ENCODE measurements at regions not wholly inside any gene's neighbourhood (a gene's known extent, or its start where the extent isn't known, plus 50 kb on each side); places are given as distances from the start of the nearest gene placed in this dataset.

DNA sequence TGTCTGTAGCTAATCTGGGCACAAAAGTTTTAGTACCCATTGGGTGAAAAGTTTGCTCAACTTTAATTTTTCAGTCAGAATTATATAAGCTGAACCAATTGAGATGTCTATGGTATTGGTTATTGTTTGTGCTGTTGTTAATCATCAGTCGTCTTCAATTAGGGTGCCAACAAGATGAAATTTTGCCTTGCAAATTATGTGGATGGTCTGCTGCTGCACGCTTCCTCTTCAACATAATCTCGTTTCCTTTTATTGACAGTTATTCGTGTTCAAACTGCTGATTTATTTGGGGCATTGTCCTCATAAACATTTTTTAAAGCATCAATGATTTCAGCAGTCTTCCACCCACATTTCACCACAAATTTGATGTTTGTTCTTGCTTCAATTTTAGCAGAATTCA is 194.0 kb downstream of the HTR1A start:
- Histone ChIP-seq H3K79me2 (ENCODE audit: insufficient read depth, low read length) (no peaks in the 10 kb centered on the region), H3K36me3 (replicated peaks in 1 of 2; ENCODE audit: control insufficient read depth in 1 of 2, insufficient read depth in 2 of 2, low read length in 2 of 2) (no peaks in the 10 kb centered on the region), H3K4me3 (replicated peaks in 1 of 3; ENCODE audit: low read depth in 2 of 3, low read length in 3 of 3) (no peak overlapping the region), H3K27me3 (ENCODE audit: control insufficient read depth in 2 of 2, insufficient read depth in 2 of 2, low read length in 2 of 2) (no peaks in the 10 kb centered on the region), H3K9ac (ENCODE audit: insufficient read depth, low read length, poor library complexity, severe bottlenecking) (no peak overlapping the region), H3K4me1 (ENCODE audit: control insufficient read depth in 1 of 2, insufficient read depth in 2 of 2, low read length in 2 of 2) (no peaks in the 10 kb centered on the region), H3K9me3 (replicated peaks in 1 of 2; ENCODE audit: control insufficient read depth in 1 of 2, insufficient read depth in 1 of 2, low read length in 2 of 2) (peaks cover 2 to 3% of the 10 kb centered on the region in 2 donors), H2AFZ (ENCODE audit: insufficient read depth, low read depth, low read length, poor library complexity, severe bottlenecking) (no peak overlapping the region), H3K27ac (ENCODE audit: low read depth in 1 of 2, low read length in 2 of 2) (no peak overlapping the region), H4K20me1 (ENCODE audit: insufficient read depth, low read length) (no peaks in the 10 kb centered on the region), H3K4me2 (replicated peaks; ENCODE audit: extremely low read depth, low read length, poor library complexity, severe bottlenecking) (no peak overlapping the region)
- H3K36me3 Mint-ChIP-seq, result no peaks in the 10 kb centered on the region
- no peaks in the 10 kb centered on the region for H3K4me1 Mint-ChIP-seq
- intact Hi-C loops (cut with micrococcal nuclease), result no loop called here
- no peak overlapping the region for H3K4me3 Mint-ChIP-seq
- 78% methylated on average over 3 of the region's 4 CpGs for WGBS (ENCODE audit: insufficient coverage)
- DNase-seq, result no peak
- H3K27ac Mint-ChIP-seq, result no peak overlapping the region
- peaks cover 0 to 5% (median 0%) of the 10 kb centered on the region in 7 donors for H3K9me3 Mint-ChIP-seq
- no peaks in the 10 kb centered on the region for H3K27me3 Mint-ChIP-seq (ENCODE audit: low read depth in 3 of 3)
- TF ChIP-seq, protein P1, sequence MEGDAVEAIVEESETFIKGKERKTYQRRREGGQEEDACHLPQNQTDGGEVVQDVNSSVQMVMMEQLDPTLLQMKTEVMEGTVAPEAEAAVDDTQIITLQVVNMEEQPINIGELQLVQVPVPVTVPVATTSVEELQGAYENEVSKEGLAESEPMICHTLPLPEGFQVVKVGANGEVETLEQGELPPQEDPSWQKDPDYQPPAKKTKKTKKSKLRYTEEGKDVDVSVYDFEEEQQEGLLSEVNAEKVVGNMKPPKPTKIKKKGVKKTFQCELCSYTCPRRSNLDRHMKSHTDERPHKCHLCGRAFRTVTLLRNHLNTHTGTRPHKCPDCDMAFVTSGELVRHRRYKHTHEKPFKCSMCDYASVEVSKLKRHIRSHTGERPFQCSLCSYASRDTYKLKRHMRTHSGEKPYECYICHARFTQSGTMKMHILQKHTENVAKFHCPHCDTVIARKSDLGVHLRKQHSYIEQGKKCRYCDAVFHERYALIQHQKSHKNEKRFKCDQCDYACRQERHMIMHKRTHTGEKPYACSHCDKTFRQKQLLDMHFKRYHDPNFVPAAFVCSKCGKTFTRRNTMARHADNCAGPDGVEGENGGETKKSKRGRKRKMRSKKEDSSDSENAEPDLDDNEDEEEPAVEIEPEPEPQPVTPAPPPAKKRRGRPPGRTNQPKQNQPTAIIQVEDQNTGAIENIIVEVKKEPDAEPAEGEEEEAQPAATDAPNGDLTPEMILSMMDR (IDR thresholded peaks at IDR 0.05), result no peak

DNA sequence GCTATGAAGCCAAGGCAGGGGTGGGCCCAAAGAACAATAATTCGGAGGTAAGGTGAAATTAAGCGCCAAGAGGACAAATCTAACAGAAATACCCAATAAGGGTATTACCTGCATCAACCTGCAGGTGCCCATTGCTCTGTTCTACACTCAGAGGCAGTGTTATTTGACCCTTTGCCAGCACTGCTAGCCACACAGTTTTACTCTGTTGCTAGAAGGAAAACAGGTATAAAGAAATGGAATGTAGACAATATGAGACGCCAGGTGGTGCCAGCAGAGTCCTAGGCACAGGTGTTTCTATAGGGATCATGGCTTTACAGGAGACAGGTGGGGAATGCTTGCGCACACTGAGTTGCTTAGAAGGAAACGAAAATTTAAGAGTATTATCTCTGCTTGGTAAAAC is 201.3 kb downstream of the HTR1A start:
- no peak overlapping the region for H3K4me3 Mint-ChIP-seq
- no peak overlapping the region for H3K4me2 ChIP-seq (replicated peaks; ENCODE audit: extremely low read depth, low read length, poor library complexity, severe bottlenecking)
- H3K4me1 ChIP-seq (ENCODE audit: control insufficient read depth in 1 of 2, insufficient read depth in 2 of 2, low read length in 2 of 2), result no peaks in the 10 kb centered on the region
- H3K36me3 Mint-ChIP-seq, result no peaks in the 10 kb centered on the region
- peaks cover 0 to 5% (median 0%) of the 10 kb centered on the region in 7 donors for H3K9me3 Mint-ChIP-seq
- H3K27me3 ChIP-seq (ENCODE audit: control insufficient read depth in 2 of 2, insufficient read depth in 2 of 2, low read length in 2 of 2), result no peaks in the 10 kb centered on the region
- intact Hi-C loops (cut with micrococcal nuclease), result no loop called here
- H3K27me3 Mint-ChIP-seq (ENCODE audit: low read depth in 3 of 3), result no peaks in the 10 kb centered on the region
- TF ChIP-seq, protein P1 (IDR thresholded peaks at IDR 0.05), result no peak
- no peak for DNase-seq
- H3K36me3 ChIP-seq (replicated peaks in 1 of 2; ENCODE audit: control insufficient read depth in 1 of 2, insufficient read depth in 2 of 2, low read length in 2 of 2), result no peaks in the 10 kb centered on the region
- WGBS (ENCODE audit: insufficient coverage), result no CpG with 5 or more reads among the region's 5 CpGs
- no peak overlapping the region for H3K27ac ChIP-seq (ENCODE audit: low read depth in 1 of 2, low read length in 2 of 2)
- no peak overlapping the region for H3K4me3 ChIP-seq (replicated peaks in 1 of 3; ENCODE audit: low read depth in 2 of 3, low read length in 3 of 3)
- no peaks in the 10 kb centered on the region for H4K20me1 ChIP-seq (ENCODE audit: insufficient read depth, low read length)
- peaks cover 0 to 4% of the 10 kb centered on the region in 2 donors for H3K9me3 ChIP-seq (replicated peaks in 1 of 2; ENCODE audit: control insufficient read depth in 1 of 2, insufficient read depth in 1 of 2, low read length in 2 of 2)
- H2AFZ ChIP-seq (ENCODE audit: insufficient read depth, low read depth, low read length, poor library complexity, severe bottlenecking), result no peak overlapping the region
- no peaks in the 10 kb centered on the region for H3K4me1 Mint-ChIP-seq
- H3K79me2 ChIP-seq (ENCODE audit: insufficient read depth, low read length), result no peaks in the 10 kb centered on the region
- H3K9ac ChIP-seq (ENCODE audit: insufficient read depth, low read length, poor library complexity, severe bottlenecking), result no peak overlapping the region
- H3K27ac Mint-ChIP-seq, result no peak overlapping the region

Measured in CD14-positive monocyte (primary cell).